ENCODE measurements at regions not wholly inside any gene's neighbourhood (a gene's known extent, or its start where the extent isn't known, plus 50 kb on each side); places are given as distances from the start of the nearest gene placed in this dataset.

GRCh38 chr10:61846370-61847031 lies 55.0 kb upstream of the ARID5B start:
- TF ChIP-seq, protein P1, sequence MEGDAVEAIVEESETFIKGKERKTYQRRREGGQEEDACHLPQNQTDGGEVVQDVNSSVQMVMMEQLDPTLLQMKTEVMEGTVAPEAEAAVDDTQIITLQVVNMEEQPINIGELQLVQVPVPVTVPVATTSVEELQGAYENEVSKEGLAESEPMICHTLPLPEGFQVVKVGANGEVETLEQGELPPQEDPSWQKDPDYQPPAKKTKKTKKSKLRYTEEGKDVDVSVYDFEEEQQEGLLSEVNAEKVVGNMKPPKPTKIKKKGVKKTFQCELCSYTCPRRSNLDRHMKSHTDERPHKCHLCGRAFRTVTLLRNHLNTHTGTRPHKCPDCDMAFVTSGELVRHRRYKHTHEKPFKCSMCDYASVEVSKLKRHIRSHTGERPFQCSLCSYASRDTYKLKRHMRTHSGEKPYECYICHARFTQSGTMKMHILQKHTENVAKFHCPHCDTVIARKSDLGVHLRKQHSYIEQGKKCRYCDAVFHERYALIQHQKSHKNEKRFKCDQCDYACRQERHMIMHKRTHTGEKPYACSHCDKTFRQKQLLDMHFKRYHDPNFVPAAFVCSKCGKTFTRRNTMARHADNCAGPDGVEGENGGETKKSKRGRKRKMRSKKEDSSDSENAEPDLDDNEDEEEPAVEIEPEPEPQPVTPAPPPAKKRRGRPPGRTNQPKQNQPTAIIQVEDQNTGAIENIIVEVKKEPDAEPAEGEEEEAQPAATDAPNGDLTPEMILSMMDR (IDR thresholded peaks at IDR 0.05; ENCODE audit: low read depth, low read length, missing control alignments): no peak
- no peak overlapping the region for H3K4me3 ChIP-seq (ENCODE audit: low read depth, low read length)
- in situ Hi-C loops (cut with HindIII; ENCODE audit: low sequenced_read_pairs): no loop called here
- DNase-seq (ENCODE audit: low read depth): no peak

DNA sequence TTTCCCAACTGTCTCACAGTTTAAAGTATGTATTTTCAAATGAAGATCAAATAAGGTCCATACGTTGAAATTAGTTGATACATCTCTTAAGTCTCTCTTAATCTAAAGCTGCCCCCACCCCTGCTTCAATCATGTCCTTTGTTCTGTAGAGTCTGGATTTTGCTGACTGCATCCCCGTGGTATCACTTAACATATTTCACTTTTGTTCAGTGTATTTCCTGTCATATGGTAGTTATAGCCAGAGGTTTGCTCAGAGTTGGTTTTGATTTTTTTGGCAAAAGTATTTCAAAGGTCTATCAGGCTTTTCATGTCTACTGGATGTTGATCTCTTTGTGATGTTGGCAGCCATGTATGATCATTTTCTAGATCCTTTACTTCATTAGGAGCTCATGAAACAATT lies 54.4 kb upstream of the ARID5B start:
- no peak overlapping the region for H3K4me3 ChIP-seq (ENCODE audit: low read depth, low read length)
- TF ChIP-seq, protein P1 (IDR thresholded peaks at IDR 0.05; ENCODE audit: low read depth, low read length, missing control alignments): no peak
- in situ Hi-C loops (cut with HindIII; ENCODE audit: low sequenced_read_pairs): no loop called here
- DNase-seq (ENCODE audit: low read depth): no peak

DNA sequence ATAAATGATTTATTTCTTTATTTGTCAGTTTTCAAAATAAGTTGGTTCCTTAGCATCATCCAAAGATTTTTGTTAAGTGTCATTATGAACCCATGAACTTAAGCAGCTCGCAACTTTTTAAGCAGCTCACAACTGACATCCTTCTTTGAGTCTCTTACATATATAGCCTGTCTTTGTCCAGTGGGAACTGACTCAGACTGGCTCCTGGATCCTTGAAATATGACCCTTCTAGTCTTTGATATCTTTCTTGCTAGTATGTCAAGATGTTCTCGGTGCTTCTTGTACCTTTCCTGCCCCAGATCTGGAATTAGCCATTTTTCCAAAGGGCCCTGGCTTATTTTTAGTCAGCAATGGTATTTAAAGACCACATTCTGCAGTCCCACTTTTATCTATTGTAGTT lies 53.9 kb upstream of the ARID5B start:
- TF ChIP-seq, protein P1 (IDR thresholded peaks at IDR 0.05; ENCODE audit: low read depth, low read length, missing control alignments): no peak
- DNase-seq (ENCODE audit: low read depth): no peak
- no peak overlapping the region for H3K4me3 ChIP-seq (ENCODE audit: low read depth, low read length)
- in situ Hi-C loops (cut with HindIII; ENCODE audit: low sequenced_read_pairs): no loop called here

- TF ChIP-seq, protein P1 (IDR thresholded peaks at IDR 0.05; ENCODE audit: low read depth, low read length, missing control alignments): no peak
- in situ Hi-C loops (cut with HindIII; ENCODE audit: low sequenced_read_pairs): no loop called here
Observed at GRCh38 chr10:61850376-61850775, 51.1 kb upstream of the ARID5B start.

More at GRCh38 chr10:61850376-61850775, 51.1 kb upstream of the ARID5B start:
- DNase-seq (ENCODE audit: low read depth): no peak
- H3K4me3 ChIP-seq (ENCODE audit: low read depth, low read length): no peak overlapping the region
